SW 1271 (cell line): ENCODE measurements at regions not wholly inside any gene's neighbourhood (a gene's known extent, or its start where the extent isn't known, plus 50 kb on each side); places are given as distances from the start of the nearest gene placed in this dataset.

Source experiments
- DNase-seq, 2 experiments: peaks; one replicate each; lab custom pipeline; 2025; lab: John Stamatoyannopoulos, UW

GRCh38 chr1:221104596-221104995, 225.4 kb downstream of the HLX start:
- DNase-seq: no peak

DNA sequence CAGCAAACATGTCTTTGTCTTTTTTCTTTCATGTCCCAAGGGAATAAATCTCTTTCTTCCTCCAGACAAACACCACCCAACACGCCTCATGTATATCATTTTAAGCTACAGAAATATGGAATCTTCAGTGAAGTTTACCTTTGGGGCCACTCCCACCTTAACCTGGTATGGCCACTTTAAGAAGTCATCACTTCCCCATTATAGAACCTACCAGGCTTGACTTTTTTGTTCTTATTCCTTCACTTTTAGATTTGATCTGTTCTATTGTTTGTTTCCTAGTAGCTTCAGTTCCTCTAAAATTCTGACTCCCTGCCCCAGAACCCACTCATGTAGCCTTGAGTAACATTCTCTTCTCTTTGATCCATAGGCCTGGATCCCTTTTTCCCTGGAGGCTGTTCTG, 226.3 kb downstream of the HLX start:
- no peak for DNase-seq

GRCh38 chr1:221106616-221107015, 227.4 kb downstream of the HLX start:
- DNase-seq: no peak

DNA sequence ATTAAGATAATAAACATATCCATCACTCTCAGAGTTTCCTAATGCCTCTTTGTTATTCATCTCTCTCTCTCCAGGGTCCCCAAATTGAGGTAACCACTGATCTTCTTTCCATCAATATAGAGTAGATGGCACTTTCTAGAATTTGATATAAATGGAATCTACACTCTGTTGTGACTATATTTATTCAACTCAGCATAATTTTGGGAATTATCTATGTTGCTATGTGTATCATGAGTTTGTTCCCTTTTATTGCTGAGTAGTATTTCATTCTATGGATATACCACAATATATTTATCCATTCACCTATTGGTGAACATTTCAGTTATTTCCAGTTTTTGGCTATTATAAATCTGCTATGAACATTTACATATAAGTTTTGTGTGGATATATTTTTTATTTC, 230.7 kb downstream of the HLX start:
- DNase-seq: no peak

- no peak for DNase-seq
Observed at GRCh38 chr1:221117133-221117532, 237.9 kb downstream of the HLX start.

DNA sequence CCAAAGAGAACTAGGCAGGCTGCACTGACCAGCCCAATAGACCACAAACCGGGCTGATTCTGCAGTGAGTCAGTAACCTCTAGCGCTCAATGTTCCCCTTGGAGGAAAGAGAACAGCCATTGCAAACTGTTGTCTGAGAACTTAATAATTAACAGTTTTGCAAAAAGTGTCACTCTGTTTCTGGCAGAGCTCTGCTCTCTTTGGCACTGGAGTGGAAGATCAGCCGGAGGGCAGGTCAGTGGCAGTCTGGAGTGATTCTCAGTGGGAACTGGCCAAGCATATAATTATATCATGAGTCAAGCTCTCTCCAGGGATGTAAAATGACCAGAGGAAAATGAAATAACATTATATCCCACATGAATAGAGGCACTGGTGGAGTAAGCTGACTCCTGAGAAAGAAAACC, 238.3 kb downstream of the HLX start:
- no peak for DNase-seq

DNA sequence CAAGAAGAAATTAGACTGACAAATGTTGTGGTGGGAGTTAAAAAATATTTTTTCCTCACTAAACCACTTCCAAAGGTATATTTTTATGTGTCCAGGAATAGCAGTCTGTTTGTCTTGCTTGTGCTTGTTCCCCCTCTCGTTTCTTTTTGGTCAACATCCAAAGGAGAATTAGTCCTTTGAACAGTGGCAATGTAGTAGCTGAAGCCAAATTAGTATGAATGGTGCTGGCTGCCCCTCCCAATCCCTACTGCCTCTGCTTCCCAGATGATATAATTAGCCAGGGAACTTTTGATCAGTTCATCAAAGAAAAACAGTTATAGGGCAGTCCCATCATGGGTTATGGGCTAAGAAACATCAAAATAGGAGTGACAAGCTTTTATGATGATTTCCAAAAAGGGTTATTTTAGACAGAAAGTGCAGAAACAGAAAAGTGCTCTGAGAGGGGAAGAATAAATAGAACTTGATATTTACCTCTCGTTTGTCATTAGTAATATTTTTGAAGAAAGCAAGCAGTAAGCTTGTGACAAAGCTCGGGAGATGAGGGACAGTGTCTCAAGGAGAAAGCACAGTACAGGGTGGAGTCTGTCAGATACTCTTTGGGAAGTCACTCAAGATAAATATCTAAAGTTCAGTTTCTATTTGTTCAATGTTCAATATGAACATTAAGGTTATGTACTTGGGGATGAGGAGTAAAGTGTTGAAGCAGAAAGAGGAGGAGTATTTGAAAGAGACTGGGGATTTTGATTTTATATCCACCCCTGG, 239.1 kb downstream of the HLX start:
- no peak for DNase-seq

DNA sequence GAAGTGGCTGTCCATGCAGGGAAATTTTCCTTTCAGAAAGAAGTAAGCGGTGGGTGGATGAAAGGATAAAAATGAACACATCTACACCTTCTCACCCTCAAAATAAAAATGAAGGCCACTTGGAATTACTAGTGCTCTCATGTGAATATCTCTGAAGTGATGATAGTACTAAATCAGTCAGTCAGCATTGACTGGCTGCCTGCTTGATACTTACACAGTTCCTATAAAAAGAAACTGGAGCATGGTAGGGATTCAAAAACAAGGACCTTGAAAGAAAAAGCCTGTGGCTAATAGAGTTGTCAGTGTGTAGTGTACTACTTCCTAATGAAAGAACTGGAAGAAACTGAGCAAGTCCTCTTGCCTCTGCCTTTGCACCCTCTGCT, 239.7 kb downstream of the HLX start:
- DNase-seq: no peak

GRCh38 chr1:221122501-221122900, 243.3 kb downstream of the HLX start:
- no peak for DNase-seq

- no peak for DNase-seq
Observed at GRCh38 chr1:221125976-221126375, 246.7 kb downstream of the HLX start.

DNA sequence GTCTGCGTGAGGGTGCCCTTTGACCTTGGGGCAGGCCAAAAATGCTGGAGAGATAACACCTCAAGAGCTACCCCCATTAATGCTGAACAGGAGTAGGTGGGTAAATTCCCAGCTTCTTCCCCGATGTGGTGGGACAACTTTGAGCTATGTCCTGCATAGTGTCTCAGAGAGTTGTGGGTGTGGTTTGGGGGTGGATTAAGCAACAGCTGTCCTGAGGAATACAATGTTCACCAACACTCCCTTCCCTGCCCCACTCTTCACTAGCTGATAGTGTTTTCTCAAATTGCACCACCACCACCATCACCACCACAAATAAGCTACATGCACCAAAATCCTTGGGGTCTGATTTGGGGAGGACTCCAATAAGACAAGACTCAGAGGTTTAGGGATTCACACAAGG, 258.4 kb downstream of the HLX start:
- no peak for DNase-seq

GRCh38 chr1:221138516-221138915, 259.3 kb downstream of the HLX start:
- no peak for DNase-seq

DNA sequence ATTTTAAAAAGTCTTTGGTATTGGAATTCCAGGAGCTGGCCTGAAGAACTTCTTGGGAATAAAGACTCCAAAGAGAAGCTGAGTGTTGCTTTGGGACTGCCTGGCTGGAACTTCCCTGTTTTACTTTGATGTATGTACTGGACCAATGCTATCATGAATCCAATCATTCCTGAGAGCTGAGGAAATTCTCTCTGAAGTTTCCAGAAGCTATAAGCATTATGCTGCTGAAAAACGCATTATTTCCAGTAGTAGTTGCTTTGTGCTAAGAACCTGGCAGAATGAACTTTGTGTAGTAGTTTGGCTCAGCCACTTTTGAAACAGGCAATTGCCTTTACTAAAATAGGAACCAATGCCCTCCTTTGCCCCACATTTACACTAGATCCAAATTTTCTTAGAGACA, 260.7 kb downstream of the HLX start:
- no peak for DNase-seq

DNA sequence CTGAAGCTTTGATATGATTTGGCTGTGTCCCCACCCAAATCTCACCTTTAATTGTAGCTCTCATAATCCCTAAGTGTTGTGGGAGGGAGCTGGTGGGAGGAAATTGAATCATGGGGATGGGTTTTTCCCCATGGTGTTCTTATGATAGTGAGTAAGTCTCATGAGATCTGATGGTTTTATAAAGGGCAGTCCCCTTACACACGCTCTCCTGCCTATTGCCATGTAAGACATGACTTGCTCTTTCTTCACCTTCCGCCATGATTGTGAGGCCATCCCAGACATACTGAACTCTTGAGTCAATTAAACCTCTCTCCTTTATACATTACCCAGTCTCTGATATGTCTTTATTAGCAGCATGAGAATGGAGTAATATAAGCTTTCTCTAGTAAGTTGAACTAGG, 261.9 kb downstream of the HLX start:
- no peak for DNase-seq

GRCh38 chr1:221141606-221142285, 262.5 kb downstream of the HLX start:
- no peak for DNase-seq

GRCh38 chr1:221148660-221149059, 269.4 kb downstream of the HLX start:
- DNase-seq: no peak

DNA sequence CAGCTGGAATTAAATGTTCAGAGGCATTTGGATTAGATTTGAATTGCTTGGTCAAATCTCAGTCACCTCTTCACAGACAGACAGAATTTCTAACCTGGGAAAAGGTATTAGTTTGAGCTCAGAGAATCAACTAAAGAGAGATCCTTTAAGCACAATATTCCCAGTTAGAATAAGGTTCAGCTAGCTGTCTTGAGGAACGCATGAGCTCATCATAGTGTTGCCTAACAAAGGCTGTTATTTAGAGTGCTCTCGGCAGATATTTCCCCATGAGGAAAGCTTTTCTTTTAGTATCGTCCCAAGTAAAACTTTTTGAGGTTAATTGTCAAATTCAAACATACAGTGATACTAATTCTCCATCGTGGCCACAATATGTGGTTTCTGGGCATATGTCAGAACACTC, 269.9 kb downstream of the HLX start:
- no peak for DNase-seq

- no peak for DNase-seq
Observed at GRCh38 chr1:221149555-221150075, 270.4 kb downstream of the HLX start.

GRCh38 chr1:221150996-221151395, 271.8 kb downstream of the HLX start:
- DNase-seq: no peak

GRCh38 chr1:221154932-221155331, 275.7 kb downstream of the HLX start:
- DNase-seq: no peak

- DNase-seq: no peak
Observed at GRCh38 chr1:221157026-221157761, 278.0 kb downstream of the HLX start.

DNA sequence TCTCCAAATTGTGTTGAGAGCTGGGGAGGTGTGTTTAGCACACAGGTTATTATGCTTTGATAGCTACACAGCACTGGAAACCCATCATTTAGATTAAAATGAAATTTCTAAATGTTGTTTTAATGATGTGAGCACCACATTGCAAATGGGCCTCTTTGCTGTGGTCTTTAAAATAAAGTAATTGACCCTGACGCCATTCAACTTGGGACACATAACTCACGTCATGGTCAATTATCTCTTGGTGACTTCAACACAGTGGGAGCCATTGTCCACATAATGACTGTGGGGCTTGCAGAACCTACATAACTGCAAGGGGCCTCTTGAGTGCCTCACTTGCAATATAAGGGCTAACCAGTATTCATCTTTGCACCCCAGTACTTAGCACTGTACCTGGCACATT, 280.4 kb downstream of the HLX start:
- no peak for DNase-seq

DNA sequence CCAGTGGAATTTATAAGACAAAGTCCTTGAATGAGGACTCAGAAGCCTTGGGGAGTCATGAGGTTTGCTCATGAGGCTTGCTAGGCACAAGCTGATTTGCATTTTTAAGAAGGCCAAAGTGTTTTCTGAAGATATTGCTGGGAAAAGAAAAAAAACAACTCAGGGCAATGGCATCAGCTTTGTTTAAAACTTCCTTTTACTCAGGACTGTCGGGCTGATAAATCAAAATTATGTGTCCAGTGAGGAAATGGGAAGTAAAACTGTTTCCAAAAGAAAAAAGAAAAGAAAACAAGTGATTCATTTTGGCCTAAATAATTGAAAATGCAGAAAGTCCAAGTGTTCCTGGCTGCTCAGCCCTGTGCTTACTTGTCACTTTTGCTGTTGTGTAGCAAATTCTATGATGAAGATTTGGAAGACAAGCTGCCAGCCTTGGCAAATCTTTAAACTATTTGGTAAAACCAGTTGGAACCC, 282.4 kb downstream of the HLX start:
- DNase-seq: no peak
